HG02840 (cell line): ENCODE measurements at regions not wholly inside any gene's neighbourhood (a gene's known extent, or its start where the extent isn't known, plus 50 kb on each side); places are given as distances from the start of the nearest gene placed in this dataset.
"Not testable (repeated sequence)": the region's sequence is repeated elsewhere in the genome, so short reads cannot be mapped to it uniquely, and the experiment has no call there.

Experiments
- ATAC-seq: cut with Tn5 transposase; IDR thresholded peaks from one replicate; pipeline ENCODE4 v1.9.1; 2021; ENCODE audit warnings: mild to moderate bottlenecking, moderate library complexity, moderate number of reproducible peaks; ENCODE audit not compliant: unreplicated experiment, low FRiP score

DNA sequence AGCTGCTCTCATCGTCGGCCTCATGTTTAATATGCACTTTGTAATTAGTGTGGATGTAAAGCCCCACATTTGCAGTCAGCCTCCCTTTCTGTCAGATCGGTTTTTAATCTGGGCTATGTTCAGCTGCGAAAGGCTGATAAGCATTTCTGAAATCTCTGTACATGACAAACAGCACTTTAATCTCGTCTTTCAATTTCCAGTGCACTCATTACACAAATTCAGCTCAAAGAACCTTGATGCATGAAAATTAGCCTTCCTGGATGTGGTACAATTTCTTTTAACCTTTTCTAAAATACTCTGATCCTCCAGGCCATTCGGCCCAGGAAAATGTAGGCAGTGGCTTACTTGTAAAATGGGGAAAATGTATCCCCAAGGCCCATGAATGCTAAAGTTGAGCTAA is 265.1 kb downstream of the RND3 start:
- no peak for ATAC-seq

DNA sequence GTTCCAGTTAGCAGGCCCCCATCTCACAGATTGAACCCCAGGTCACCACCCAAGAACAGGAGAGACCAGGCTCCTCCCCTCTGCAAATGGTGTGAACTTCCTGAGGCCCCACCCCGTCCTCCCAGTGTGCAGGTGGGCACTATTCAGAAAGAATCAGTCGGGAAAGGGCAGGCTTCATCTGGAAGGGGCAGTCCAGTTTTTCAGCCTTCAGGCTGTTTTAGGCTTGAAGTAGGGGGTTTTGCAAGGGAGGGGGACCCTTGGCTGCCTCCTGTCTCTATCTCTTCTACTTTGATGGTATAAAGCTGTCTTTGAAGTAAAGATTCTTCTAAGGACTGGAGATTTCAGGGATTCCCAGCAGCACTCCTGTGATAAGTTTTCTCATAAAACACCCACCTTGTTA is 267.6 kb downstream of the RND3 start:
- no peak for ATAC-seq

DNA sequence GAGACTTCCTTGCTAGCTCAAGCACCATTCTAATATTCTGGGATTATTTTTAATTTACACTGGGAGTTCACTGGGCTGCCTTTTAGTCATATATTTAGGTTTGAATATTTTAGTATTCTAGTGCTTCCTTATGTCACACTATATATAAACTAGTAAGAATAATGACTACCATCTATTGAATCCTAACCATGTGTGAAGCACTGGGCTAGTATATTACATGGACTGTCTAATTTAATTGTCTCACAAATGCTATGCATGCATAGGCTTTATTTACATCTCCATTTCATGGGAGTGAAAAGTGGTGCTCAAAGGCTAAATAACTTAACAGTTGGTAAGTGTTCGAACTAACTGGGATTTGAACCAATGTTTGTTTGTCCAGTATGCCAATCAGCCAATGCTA is 272.4 kb downstream of the RND3 start:
- ATAC-seq = no peak

DNA sequence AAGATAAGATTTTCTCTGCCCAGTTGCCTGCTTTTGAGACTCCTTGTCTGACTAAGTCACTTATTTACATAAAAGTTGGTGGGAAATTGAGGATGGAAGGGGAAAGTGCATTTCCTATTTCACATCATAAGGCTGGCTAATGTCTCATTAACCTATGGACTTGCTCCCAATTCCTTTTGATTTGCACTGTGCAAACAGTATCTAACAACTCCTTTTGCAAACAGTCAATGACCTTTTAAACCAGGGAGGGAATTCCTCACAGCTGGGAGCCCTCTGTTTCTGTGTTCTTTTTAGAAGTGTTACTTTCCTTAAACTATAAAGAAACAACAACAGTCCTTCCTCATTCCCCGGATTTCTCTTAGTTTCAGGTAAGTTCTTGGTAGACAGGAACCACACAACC is 272.8 kb downstream of the RND3 start:
- no peak for ATAC-seq

DNA sequence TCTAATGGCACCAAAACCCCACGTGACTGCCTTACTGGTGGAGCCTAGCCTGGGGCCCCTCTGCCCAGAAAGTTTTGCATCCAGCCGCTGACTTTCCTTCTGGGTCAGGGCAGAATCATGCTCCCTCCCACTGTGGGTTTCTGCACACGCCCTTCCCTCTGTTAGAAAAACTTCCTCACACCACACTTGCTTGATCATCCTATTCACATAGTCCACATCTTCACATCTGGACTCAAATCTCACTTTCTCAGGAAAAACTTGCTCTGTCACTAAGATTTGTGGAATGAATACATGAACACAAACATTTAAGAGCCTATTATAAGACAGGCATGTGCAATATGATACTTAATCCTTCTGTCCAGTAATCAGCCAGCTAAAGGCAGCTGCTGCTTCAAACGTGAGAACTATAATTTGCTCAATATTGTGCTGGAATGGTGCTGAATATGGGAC is 274.7 kb downstream of the RND3 start:
- ATAC-seq = no peak

DNA sequence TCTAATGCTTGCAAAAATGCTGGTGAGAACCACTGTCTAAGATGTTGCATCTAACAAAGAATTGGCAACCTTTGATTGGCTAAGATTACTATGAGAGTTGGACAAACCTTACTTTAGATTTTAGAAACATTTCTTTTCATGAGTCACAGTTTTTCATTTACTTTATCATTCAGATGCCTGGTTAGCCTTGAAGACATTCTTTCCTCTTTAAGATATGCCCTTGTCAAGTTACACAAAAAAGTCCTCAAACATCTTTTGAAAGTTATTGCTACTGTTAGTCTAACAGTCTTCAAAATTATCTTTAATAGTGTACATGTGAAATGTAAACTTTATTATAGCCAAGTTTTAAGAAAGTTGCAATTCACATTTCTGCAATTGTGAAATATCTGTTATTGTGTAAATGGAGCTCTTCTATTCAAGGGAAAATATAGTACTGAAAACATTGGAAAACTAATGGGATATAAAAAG is 276.3 kb downstream of the RND3 start:
- no peak for ATAC-seq

DNA sequence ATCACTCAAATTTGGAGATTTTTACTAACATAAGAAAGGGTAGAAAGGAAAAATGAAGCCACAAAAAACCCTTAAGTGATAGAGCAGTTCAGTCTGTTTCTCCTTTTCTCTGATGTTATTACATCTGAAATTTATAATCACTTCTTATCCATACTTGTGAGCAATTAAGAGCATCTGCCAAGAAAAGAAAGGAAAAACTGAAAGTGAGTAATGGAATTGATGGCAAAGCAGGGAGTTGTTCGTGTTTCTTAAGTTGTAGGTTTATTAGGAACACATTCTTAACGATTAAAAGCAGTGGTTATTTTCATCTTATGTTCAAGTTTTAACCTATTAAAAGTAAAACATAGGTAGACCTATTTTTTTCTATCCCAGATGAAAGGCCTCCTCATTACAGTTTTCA is 277.7 kb downstream of the RND3 start:
- ATAC-seq = no peak

DNA sequence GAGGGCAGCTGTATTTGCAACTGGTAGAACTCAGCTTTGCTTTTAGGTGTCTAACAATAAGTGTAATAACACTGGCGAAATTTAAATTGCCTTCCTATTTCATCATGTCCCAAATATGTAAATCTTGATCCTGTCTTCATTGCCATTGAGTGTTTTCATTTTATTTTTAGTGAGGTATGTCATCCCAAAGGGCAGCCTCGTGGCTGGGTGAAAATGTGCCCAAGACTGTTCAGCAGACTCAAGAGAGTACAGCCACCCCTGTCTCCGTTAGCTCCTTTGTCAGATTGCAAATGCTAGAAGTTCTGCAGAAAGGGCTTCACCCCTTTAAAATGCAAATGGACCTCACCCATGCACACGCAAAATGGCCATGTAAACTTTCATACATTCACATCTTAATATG is 278.8 kb downstream of the RND3 start:
- no peak for ATAC-seq

DNA sequence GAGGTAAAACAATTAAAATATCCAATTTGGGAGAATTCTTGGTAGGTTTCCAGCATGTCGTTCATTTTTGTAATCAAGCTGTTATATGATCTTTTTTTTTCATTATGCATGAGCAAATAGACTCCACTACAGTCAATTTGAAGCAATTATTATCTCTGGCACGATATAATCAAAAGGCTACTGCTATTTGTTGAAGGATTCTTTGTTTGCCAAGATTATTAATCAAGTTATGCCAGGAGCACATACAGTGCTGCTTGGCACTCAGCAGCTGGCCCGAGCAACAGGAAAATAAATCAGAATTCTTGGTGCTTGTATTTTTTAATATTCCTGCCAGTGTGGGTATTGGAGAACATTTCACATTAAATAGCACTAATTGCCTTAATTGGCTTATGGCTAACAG is 279.5 kb downstream of the RND3 start:
- ATAC-seq = no peak

DNA sequence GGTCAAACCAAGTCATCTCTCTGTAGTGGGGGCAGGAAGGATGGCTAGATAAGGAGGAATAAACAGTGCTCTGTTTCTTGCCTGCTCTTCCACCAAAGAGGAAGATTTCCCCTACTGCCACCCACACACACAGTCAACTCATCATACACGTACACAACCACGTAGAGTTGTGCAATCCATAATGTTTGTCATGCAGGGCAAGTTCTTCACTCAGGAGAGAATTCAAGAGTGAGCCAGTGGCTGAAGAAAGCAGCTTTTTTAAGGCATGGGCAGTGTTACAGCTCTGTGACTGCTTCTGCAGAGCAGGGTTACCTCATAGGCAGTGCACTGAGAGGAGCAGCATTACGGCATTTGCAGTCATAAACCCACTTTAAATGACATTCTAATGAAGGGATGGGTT is 283.0 kb downstream of the RND3 start:
- no peak for ATAC-seq

DNA sequence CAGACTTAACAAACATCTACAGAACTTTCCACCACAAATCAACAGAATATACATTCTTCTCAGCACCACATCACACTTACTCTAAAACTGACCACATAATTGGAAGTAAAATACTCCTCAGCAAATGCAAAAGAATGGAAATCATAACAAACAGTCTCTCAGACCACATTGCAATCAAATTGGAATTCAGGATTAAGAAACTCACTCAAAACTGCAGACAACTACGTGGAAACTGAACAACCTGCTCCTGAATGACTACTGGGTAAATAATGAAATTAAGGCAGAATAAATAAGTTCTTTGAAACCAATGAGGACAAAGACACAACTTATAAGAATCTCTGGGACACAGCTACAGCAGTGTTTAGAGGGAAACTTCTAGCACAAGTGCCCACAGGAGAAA is 292.7 kb downstream of the RND3 start:
- ATAC-seq = not testable (repeated sequence)

DNA sequence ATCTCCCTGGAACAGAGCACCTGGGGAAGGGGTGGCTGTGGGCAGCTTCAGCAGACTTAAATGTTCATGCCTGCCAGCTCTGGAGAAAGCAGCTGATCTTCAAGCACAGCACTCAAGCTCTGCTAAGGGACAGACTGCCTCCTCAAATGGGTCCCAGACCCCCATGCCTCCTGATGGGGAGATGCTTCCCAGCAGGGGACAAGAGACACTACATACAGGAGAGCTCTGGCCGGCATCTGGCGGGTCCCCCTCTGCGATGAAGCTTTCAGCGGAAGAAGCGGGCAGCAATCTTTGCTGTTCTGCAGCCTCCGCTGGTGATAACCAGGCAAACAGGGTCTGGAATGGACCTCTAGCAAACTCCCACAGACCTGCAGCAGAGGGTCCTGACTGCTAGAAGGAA is 294.8 kb downstream of the RND3 start:
- ATAC-seq = no peak

DNA sequence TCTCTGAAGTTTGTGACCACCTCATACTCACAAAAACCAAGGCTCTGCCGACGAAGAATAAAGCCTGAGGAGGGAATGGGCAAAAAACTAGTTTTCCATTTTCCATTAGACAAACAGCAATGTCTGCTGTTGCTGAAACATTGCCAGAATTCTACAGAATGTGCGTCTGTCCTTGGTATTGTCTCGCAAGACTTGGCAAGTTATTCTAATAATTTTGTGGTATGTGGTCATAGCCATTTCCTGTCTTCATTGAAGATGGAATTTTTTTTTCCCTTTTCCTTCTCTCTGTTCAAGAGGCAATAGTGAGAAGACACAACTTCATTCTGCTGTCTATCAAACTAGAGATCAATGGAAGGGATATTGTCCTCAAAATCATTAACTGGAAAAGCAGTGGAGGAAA is 296.1 kb downstream of the RND3 start:
- no peak for ATAC-seq

DNA sequence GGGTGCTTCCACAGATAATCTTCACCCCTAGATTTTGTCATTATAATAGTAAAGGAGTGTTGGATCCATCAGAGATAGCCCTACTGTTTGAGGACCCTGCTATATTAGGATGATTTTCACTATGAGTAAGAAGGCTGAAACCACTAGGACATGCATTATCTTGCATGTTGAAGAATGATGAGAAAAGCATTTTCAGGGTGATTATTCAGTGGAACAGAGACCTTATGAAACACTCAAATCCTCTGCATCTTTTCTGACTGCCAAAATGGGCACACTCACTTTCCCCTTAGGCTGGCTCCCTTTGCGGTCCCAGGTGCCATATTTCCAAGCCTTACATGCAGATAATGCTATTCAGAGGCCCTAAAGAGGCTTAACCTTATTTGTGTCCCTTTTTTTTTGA is 296.9 kb downstream of the RND3 start:
- no peak for ATAC-seq

DNA sequence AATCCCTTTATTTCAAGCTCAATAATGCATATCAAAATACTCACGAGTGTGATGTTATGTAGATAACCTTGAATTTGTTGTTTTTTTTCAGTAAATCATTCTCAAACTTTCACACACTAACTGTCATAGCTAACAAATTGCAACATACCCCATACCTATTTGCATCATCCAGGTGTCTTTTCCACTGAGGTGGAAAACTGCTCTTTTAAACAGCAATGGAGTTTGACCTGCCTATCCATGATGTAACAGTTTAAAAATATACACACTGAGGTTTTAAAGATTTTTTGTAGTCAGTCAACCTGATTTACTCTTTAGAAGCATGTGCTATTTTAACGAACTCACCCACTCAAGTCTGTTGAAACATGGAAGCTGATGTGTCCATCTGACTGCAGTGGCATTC is 298.7 kb downstream of the RND3 start:
- no peak for ATAC-seq

DNA sequence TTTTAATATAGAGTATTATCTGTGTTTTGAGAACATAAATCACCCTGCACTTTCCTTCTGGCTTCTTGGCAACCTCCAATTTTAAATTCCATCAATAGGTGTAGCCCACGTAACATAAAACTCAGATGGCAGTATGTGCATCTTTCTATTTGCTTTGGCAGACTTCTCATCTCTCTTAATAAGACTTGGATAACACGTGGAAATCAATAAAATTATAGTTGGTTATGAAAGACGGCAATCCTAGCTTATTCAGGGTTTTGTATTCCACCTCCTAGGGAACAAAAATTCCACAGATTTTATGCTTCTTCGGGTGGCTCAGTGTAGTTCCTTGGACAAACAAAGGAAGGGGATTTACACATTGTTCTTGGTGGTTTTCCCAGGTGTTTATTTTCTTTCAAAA is 299.3 kb downstream of the RND3 start:
- no peak for ATAC-seq

DNA sequence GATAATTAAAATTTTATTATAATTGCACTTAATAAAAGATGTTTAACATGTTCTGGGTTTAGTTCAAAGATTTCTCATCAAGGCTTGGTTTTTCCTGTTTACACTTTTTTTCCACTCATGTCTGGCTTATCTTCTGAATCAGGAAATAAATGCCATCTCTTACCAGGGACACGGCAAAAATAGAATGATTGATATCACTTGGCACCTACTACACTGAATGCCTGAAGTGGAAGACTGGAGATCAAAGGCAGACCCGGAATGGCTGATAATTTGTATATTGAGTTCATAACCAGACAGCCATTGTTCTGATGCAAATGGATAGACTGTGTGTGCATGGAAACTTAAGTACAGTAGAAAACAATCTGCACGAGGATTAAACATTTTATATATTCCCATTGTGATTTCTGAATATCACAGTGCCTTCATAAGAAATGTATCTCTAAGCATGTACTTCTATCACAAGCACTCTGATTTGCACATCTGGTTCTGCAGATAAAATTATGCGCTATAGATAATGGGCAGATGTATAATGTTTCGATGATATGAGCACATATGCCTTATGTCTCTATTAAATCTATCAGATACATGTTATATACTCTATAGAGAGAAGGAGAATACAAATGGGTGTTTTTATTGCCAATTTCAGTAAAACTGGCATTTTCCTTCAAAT is 304.8 kb downstream of the RND3 start:
- no peak for ATAC-seq

DNA sequence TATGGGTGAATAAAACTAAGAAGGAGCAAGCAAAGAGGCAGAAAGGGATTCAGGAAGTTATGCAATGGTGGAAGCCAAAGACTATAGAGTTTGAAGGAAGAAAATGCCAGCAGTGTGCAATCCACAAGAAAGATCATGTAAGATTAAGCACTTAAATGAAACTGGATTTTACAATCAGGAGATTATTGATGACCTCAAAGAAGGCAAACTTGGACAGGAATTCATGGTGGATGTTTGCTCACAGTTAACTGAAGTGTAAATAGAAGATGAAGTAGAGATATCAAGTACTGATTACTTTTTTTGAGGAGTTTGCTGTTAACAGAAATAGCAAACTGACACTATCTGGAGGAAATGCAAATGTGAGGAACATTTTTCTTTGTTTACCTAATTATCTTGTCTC is 308.9 kb downstream of the RND3 start:
- ATAC-seq = no peak

DNA sequence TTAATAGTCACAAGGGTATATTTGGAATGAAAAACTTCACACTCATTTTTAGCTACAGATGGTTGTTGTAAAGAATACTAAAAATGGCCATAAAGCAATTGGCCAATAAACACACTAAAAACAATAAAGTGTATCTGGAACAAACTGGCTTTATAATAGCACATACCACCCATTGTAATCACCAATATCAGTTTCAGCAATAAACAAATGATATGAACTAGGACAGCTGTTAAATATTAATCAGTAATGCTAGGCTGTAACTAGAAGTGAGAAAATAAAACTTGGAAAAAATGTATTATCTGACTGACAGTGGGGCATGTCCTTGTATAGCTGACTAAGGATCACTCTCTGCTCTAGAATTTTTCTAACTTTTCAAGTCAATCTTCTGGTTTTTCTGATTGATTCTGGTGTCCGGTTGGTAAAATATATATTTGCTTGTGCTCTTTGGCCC is 312.5 kb downstream of the RND3 start:
- no peak for ATAC-seq

DNA sequence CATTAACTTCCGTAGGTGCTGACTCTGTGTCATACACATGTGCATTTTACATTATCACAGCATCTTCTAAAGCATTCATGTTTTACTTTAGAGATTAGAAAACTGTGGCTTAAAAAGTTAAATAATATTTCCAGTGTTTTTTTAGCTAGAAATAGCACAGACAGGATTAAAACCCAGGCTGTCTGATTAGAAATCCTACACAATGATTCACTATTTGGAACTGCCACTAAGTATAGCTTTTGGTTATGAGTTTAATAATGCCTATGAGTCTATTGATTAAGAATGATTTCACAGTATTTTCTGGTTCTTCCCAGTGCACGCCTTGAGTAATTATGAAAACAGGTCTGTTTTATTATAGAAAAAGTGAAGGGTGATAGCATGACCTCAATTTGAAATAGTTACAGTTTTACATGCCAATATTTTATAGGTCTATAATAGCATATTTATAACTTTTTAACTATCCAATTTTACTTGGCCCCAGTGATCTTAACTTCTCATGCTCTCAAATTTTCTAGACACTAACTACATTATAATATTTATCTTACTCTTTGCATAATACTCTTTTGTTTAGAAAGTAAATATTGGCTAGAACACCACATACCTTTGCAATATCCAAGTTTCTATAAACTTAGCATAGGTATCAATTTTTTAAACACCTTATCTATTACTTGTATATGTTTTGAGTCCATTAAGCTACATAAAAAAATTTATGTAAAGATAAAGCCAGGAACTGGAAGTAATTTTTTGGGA is 313.2 kb downstream of the RND3 start:
- ATAC-seq = no peak

DNA sequence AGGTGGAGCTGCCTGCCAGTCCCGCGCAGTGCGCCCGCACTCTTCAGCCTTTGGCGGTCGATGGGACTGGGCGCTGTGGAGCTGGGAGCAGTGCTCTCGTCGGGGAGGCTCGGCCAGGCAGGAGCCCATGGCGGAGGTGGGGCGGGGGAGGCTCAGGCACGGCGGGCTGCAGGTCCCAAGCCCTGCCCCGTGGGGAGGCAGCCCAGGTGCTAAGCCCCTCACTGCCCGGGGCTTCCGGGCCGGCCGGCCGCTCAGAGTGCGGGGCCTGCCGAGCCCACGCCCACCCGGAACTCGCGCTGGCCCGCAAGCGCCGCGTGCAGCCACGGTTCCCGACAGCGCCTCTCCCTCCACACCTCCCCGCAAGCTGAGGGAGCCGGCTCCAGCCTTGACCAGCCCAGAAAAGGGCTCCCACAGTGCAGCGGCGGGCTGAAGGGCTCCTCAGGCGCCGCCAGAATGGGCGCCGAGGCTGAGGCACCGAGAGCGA is 316.4 kb downstream of the RND3 start:
- no peak for ATAC-seq

DNA sequence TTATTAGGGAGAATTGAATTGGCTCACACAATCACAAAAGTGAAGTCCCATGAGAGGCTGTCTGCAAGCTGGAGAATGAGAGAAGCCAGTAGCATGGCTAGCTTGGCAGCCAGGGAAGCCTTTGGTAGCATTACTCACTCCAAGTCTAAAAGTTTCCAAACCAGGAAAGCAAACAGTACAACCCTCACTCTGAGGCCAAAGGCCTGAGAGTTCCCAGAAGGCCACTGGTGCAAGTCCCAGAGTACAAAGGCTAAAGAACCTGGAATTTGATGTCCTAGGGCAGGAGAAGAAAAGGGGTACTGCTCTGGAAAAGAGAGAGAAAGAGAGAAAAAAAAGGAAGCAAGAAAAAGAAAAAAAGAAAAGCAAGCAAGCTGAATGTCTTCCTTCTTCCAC is 318.2 kb downstream of the RND3 start:
- ATAC-seq = no peak
